Stomach smooth muscle (tissue), 2 donors: ENCODE measurements at regions not wholly inside any gene's neighbourhood (a gene's known extent, or its start where the extent isn't known, plus 50 kb on each side); places are given as distances from the start of the nearest gene placed in this dataset.
A peak's percentile ranks its signal among the peaks of the same experiment; 100 is the strongest.

ENCODE experiments used
- H3K27ac ChIP-seq: one replicate; pipeline ENCODE4 v1.7.0; 2013; ENCODE audit warnings: mild to moderate bottlenecking, low read length, inconsistent platforms
- H3K27me3 ChIP-seq, 2 donors: one replicate each; pipeline ENCODE4 v1.7.0; 2013; ENCODE audit warnings: low read length in 2 of 2; ENCODE audit not compliant: insufficient read depth in 2 of 2, control insufficient read depth in 1 of 2
- H3K36me3 ChIP-seq, 2 donors: one replicate each; pipeline ENCODE4 v1.7.0; 2013; ENCODE audit warnings: low read length in 2 of 2; ENCODE audit not compliant: control insufficient read depth in 2 of 2, insufficient read depth in 2 of 2
- H3K4me1 ChIP-seq: one replicate; pipeline ENCODE4 v1.7.0; 2013; ENCODE audit warnings: low read length; ENCODE audit not compliant: control insufficient read depth, insufficient read depth
- H3K4me3 ChIP-seq, 2 donors: one replicate each; pipeline ENCODE4 v1.7.0; 2013; ENCODE audit warnings: low read length in 2 of 2
- H3K9ac ChIP-seq, 2 donors: one replicate each; pipeline ENCODE4 v1.7.0; 2013; ENCODE audit warnings: low read length in 2 of 2, mild to moderate bottlenecking in 1 of 2
- H3K9me3 ChIP-seq, 2 donors: one replicate each; pipeline ENCODE4 v1.7.0; 2013; ENCODE audit warnings: low read length in 2 of 2; ENCODE audit not compliant: control insufficient read depth in 2 of 2
- donor health status: healthy.
- donor health status: Pancreatic carcinoma.

- peaks cover 0 to 2% of the 10 kb centered on the region in 2 donors for H3K9me3 ChIP-seq
- no peaks in the 10 kb centered on the region for H3K36me3 ChIP-seq
- no peak overlapping the region for H3K9ac ChIP-seq
- H3K27ac ChIP-seq = no peak overlapping the region
- H3K27me3 ChIP-seq = no peaks in the 10 kb centered on the region
- H3K4me1 ChIP-seq = peaks cover 8% of the 10 kb centered on the region
- H3K4me3 ChIP-seq = no peak overlapping the region
Measured at GRCh38 chr12:97910559-97910958, 448.0 kb downstream of the RMST start.

GRCh38 chr12:97912943-97913342 is 450.3 kb downstream of the RMST start:
- Histone ChIP-seq H3K9ac (no peak overlapping the region), H3K27me3 (no peaks in the 10 kb centered on the region), H3K27ac (no peak overlapping the region), H3K4me3 (no peak overlapping the region), H3K4me1 (peaks cover 5% of the 10 kb centered on the region), H3K36me3 (no peaks in the 10 kb centered on the region), H3K9me3 (peaks cover 0 to 2% of the 10 kb centered on the region in 2 donors)

GRCh38 chr12:97921979-97922722 is 459.5 kb downstream of the RMST start:
- Histone ChIP-seq H3K36me3 (no peaks in the 10 kb centered on the region), H3K4me3 (no peak overlapping the region), H3K9me3 (no peaks in the 10 kb centered on the region), H3K27me3 (no peaks in the 10 kb centered on the region), H3K4me1 (no peaks in the 10 kb centered on the region), H3K9ac (no peak overlapping the region), H3K27ac (peak overlapping the region; percentile 43)

- no peaks in the 10 kb centered on the region for H3K36me3 ChIP-seq
- H3K27ac ChIP-seq = no peak overlapping the region
- no peak overlapping the region for H3K4me3 ChIP-seq
- no peaks in the 10 kb centered on the region for H3K9me3 ChIP-seq
- no peaks in the 10 kb centered on the region for H3K27me3 ChIP-seq
- H3K9ac ChIP-seq = no peak overlapping the region
- H3K4me1 ChIP-seq = peaks cover 5% of the 10 kb centered on the region
Measured at GRCh38 chr12:97923546-97923945, 460.9 kb downstream of the RMST start.

GRCh38 chr12:97924122-97924521 is 461.5 kb downstream of the RMST start:
- H3K9ac ChIP-seq = no peak overlapping the region
- H3K4me1 ChIP-seq = peaks cover 5% of the 10 kb centered on the region
- H3K4me3 ChIP-seq = no peak overlapping the region
- H3K27me3 ChIP-seq = no peaks in the 10 kb centered on the region
- H3K27ac ChIP-seq = no peak overlapping the region
- no peaks in the 10 kb centered on the region for H3K9me3 ChIP-seq
- H3K36me3 ChIP-seq = no peaks in the 10 kb centered on the region

- H3K4me1 ChIP-seq = peaks cover 5% of the 10 kb centered on the region
- H3K36me3 ChIP-seq = no peaks in the 10 kb centered on the region
- no peak overlapping the region for H3K9ac ChIP-seq
- no peak overlapping the region for H3K4me3 ChIP-seq
- H3K9me3 ChIP-seq = no peaks in the 10 kb centered on the region
- no peak overlapping the region for H3K27ac ChIP-seq
- no peaks in the 10 kb centered on the region for H3K27me3 ChIP-seq
Measured at GRCh38 chr12:97927977-97928376, 465.4 kb downstream of the RMST start.

- Histone ChIP-seq H3K9me3 (no peaks in the 10 kb centered on the region), H3K4me3 (no peak overlapping the region), H3K36me3 (no peaks in the 10 kb centered on the region), H3K27ac (no peak overlapping the region), H3K4me1 (peaks cover 10% of the 10 kb centered on the region), H3K27me3 (no peaks in the 10 kb centered on the region), H3K9ac (no peak overlapping the region)
Measured at GRCh38 chr12:97936165-97936564, 473.6 kb downstream of the RMST start.

GRCh38 chr12:97938031-97938430 is 475.4 kb downstream of the RMST start:
- peaks cover 10% of the 10 kb centered on the region for H3K4me1 ChIP-seq
- no peak overlapping the region for H3K4me3 ChIP-seq
- H3K9me3 ChIP-seq = no peaks in the 10 kb centered on the region
- no peak overlapping the region for H3K9ac ChIP-seq
- H3K27ac ChIP-seq = no peak overlapping the region
- no peaks in the 10 kb centered on the region for H3K27me3 ChIP-seq
- H3K36me3 ChIP-seq = no peaks in the 10 kb centered on the region

- Histone ChIP-seq H3K9ac (no peak overlapping the region), H3K4me1 (peaks cover 10% of the 10 kb centered on the region), H3K27me3 (no peaks in the 10 kb centered on the region), H3K36me3 (no peaks in the 10 kb centered on the region), H3K27ac (no peak overlapping the region), H3K4me3 (no peak overlapping the region), H3K9me3 (no peaks in the 10 kb centered on the region)
Measured at GRCh38 chr12:97939156-97939555, 476.6 kb downstream of the RMST start.

- Histone ChIP-seq H3K9me3 (no peaks in the 10 kb centered on the region), H3K4me3 (no peak overlapping the region), H3K27me3 (no peaks in the 10 kb centered on the region), H3K36me3 (no peaks in the 10 kb centered on the region), H3K4me1 (peaks cover 10% of the 10 kb centered on the region), H3K27ac (no peak overlapping the region), H3K9ac (no peak overlapping the region)
Measured at GRCh38 chr12:97940105-97940504, 477.5 kb downstream of the RMST start.

- Histone ChIP-seq H3K4me1 (peaks cover 10% of the 10 kb centered on the region), H3K36me3 (no peaks in the 10 kb centered on the region), H3K27me3 (no peaks in the 10 kb centered on the region), H3K27ac (no peak overlapping the region), H3K4me3 (no peak overlapping the region), H3K9ac (no peak overlapping the region), H3K9me3 (no peaks in the 10 kb centered on the region)
Measured at GRCh38 chr12:97940629-97941028, 478.0 kb downstream of the RMST start.
